ENCODE measurements at regions not wholly inside any gene's neighbourhood (a gene's known extent, or its start where the extent isn't known, plus 50 kb on each side); places are given as distances from the start of the nearest gene placed in this dataset.

- TF ChIP-seq EZH2phosphoT487 (IDR thresholded peaks at IDR 0.05; ENCODE audit: insufficient read depth, low read depth) (no peak), EZH2 (IDR thresholded peaks at IDR 0.05; ENCODE audit: insufficient read depth, poor library complexity, severe bottlenecking) (no peak)
Observed at GRCh38 chr7:17211307-17211836, 87.1 kb upstream of the AHR start.
